Naive thymus-derived CD4-positive, alpha-beta T cell (primary cell): ENCODE measurements at regions not wholly inside any gene's neighbourhood (a gene's known extent, or its start where the extent isn't known, plus 50 kb on each side); places are given as distances from the start of the nearest gene placed in this dataset.
"Not testable (repeated sequence)": the region's sequence is repeated elsewhere in the genome, so short reads cannot be mapped to it uniquely, and the experiment has no call there.

Experiments
- ATAC-seq: fragments of 150-1000 bp; cut with Tn5 transposase; 2 replicates; pipeline ENCODE4 v1.10.0; 2021; ENCODE audit warnings: mild to moderate bottlenecking, moderate library complexity
- CTCF ChIA-PET: fragments of 350-600 bp; sonication (Branson Sonifier 250); formaldehyde crosslinking; loops from one replicate; lab custom pipeline; 2021; ENCODE audit warnings: antibody characterized with exemption; lab: Charles Lee
- POLR2A ChIA-PET: fragments of 350-600 bp; sonication (Branson Sonifier 250); formaldehyde crosslinking; loops from one replicate; lab custom pipeline; 2021; ENCODE audit warnings: antibody characterized with exemption, inconsistent platforms; lab: Charles Lee
- DNase-seq, 9 donors: peaks; one replicate each; pipeline versions ENCODE4 v3.0.0 to v3.0.0-alpha.2; 2020 to 2022; ENCODE audit warnings: mixed read lengths in 1 of 9
- H3K27ac ChIP-seq: one replicate; pipeline ENCODE4 v1.7.0; 2013; ENCODE audit warnings: mild to moderate bottlenecking, low read depth, low read length, moderate library complexity
- H3K27me3 ChIP-seq, 2 donors: one replicate each; pipeline ENCODE4 v1.7.0; 2013; ENCODE audit warnings: low read length in 2 of 2, mild to moderate bottlenecking in 2 of 2, moderate library complexity in 2 of 2; ENCODE audit not compliant: control insufficient read depth in 2 of 2, insufficient read depth in 2 of 2
- H3K36me3 ChIP-seq, 3 experiments: 1 replicate in 2 of 3; 2 replicates in 1 of 3; pipeline ENCODE4 v1.7.0; 2013; ENCODE audit warnings: low read length in 3 of 3, mild to moderate bottlenecking in 3 of 3, moderate library complexity in 1 of 3; ENCODE audit not compliant: insufficient read depth in 3 of 3, control insufficient read depth in 2 of 3
- H3K4me1 ChIP-seq, 2 donors: one replicate each; pipeline ENCODE4 v1.7.0; 2013; ENCODE audit warnings: low read length in 2 of 2, mild to moderate bottlenecking in 2 of 2, moderate library complexity in 1 of 2; ENCODE audit not compliant: control insufficient read depth in 2 of 2, insufficient read depth in 2 of 2
- H3K4me3 ChIP-seq: 2 replicates; pipeline ENCODE4 v1.7.0; 2013; ENCODE audit warnings: mild to moderate bottlenecking, low read length
- H3K9me3 ChIP-seq, 3 experiments: 1 replicate in 2 of 3; 2 replicates in 1 of 3; pipeline ENCODE4 v1.7.0; 2013; ENCODE audit warnings: low read length in 3 of 3; ENCODE audit not compliant: control insufficient read depth in 2 of 3
- H3K27ac Mint-ChIP-seq, 9 donors: one replicate each; pipeline ENCODE4 v1.8.0; 2020 to 2022; ENCODE audit warnings: mixed read lengths in 9 of 9, mild to moderate bottlenecking in 8 of 9, moderate library complexity in 5 of 9, inconsistent platforms in 2 of 9
- H3K27me3 Mint-ChIP-seq, 5 donors: one replicate each; pipeline ENCODE4 v1.8.0; 2021 to 2022; ENCODE audit warnings: mixed read lengths in 5 of 5, mild to moderate bottlenecking in 1 of 5
- H3K36me3 Mint-ChIP-seq, 5 donors: one replicate each; pipeline ENCODE4 v1.8.0; 2020 to 2022; ENCODE audit warnings: mixed read lengths in 5 of 5, mild to moderate bottlenecking in 3 of 5, inconsistent platforms in 1 of 5
- H3K4me1 Mint-ChIP-seq, 7 donors: one replicate each; pipeline ENCODE4 v1.8.0; 2020 to 2022; ENCODE audit warnings: mixed read lengths in 7 of 7, mild to moderate bottlenecking in 3 of 7, inconsistent platforms in 1 of 7
- H3K4me3 Mint-ChIP-seq, 10 donors: one replicate each; pipeline ENCODE4 v1.8.0; 2020 to 2022; ENCODE audit warnings: mild to moderate bottlenecking in 10 of 10, mixed read lengths in 10 of 10, moderate library complexity in 6 of 10, inconsistent platforms in 2 of 10
- H3K9me3 Mint-ChIP-seq, 11 donors: one replicate each; pipeline ENCODE4 v1.8.0; 2020 to 2022; ENCODE audit warnings: mixed read lengths in 11 of 11, mild to moderate bottlenecking in 4 of 11, inconsistent platforms in 1 of 11, moderate library complexity in 1 of 11
- intact Hi-C, 2 donors: fragments of 100-400 bp; cut with micrococcal nuclease; formaldehyde crosslinking; loops; one replicate each; pipeline ENCODE4 v1.15.1; 2023

DNA sequence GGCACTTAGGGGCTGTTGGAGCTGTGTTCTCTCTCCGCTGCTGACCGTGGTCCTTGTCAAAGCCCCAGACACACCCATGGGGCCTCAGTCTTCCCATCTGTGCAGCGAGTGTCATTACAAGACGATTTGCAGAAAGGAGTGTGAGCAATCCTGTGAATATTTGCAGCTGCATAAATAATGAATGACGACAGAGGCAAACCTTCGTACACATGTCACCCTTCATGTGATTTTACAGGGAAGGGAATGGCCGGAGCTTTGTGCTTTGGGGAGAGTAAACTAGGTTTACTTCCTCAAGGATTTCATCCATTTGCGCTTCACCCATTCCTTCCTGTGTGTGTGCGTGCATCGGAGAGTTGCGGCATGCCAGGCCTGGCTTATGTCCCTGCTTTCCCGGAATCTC, 285.6 kb upstream of the SOX1 start:
- CTCF ChIA-PET, H3K4me3 ChIP-seq, H3K27me3 Mint-ChIP-seq, DNase-seq, intact Hi-C loops, POLR2A ChIA-PET, H3K4me3 Mint-ChIP-seq, H3K36me3 ChIP-seq, H3K27me3 ChIP-seq, H3K27ac ChIP-seq, ATAC-seq, H3K9me3 Mint-ChIP-seq, H3K27ac Mint-ChIP-seq, H3K36me3 Mint-ChIP-seq, H3K4me1 Mint-ChIP-seq, H3K4me1 ChIP-seq, H3K9me3 ChIP-seq: not testable (repeated sequence)

DNA sequence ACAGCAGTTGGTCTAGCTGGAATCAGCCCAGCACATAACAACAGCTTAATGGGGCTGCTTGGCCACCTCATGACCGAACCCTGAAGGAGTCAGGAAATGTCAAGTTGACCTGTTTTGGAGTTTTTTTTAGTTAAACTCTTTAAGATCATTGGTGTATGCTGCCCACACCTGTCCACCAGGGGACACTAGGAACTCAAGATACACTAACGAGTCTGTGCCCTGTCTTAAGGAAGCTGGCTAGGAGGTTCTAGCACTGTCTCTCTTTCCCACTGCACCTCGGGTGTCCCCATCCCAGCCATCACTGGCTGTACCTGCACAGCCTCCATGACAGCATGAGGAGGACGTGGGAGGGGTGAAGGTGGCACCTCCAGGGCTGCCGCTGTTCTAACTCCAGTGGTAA, 279.6 kb upstream of the SOX1 start:
- H3K9me3 Mint-ChIP-seq, CTCF ChIA-PET, POLR2A ChIA-PET, ATAC-seq, H3K9me3 ChIP-seq, H3K27ac Mint-ChIP-seq, H3K4me3 Mint-ChIP-seq, H3K4me3 ChIP-seq, H3K36me3 ChIP-seq, DNase-seq, H3K27ac ChIP-seq, H3K36me3 Mint-ChIP-seq, intact Hi-C loops, H3K27me3 ChIP-seq, H3K4me1 ChIP-seq, H3K27me3 Mint-ChIP-seq, H3K4me1 Mint-ChIP-seq: not testable (repeated sequence)

DNA sequence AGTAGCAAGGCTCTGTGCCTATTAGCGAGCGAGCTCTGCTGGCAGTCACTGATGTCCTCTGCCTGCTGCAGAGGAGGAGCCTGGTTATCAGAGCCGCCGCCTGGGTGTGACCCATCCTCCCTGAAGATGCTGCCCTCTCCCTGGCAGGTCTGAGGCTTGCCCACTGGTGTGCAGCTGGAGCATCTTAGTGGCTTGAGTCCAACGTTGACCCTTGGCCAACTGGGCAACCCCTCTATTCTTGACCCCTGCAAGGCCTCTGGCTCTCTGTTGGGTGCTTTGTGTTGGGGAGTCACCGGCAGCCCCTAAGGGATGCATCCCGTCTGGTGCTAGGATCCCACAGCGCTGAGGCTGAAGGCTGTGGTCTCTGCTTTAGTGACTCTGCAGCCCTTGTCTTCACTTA, 277.9 kb upstream of the SOX1 start:
- no peak overlapping the region for H3K27ac ChIP-seq
- H3K4me1 ChIP-seq, result no peaks in the 10 kb centered on the region
- H3K27me3 ChIP-seq, result no peaks in the 10 kb centered on the region
- ATAC-seq (no peak), DNase-seq (no peak)
- H3K9me3 ChIP-seq, result no peaks in the 10 kb centered on the region
- intact Hi-C loops, result no loop called here
- CTCF ChIA-PET, result no interaction called here
- POLR2A ChIA-PET, result no interaction called here
- H3K27me3 Mint-ChIP-seq, result peaks cover 0 to 12% (median 7%) of the 10 kb centered on the region in 5 donors
- H3K4me1 Mint-ChIP-seq, result no peaks in the 10 kb centered on the region
- no peaks in the 10 kb centered on the region for H3K36me3 ChIP-seq
- no peak overlapping the region for H3K4me3 Mint-ChIP-seq
- H3K4me3 ChIP-seq, result no peak overlapping the region
- no peaks in the 10 kb centered on the region for H3K9me3 Mint-ChIP-seq
- H3K27ac Mint-ChIP-seq, result no peak overlapping the region
- H3K36me3 Mint-ChIP-seq, result no peaks in the 10 kb centered on the region

DNA sequence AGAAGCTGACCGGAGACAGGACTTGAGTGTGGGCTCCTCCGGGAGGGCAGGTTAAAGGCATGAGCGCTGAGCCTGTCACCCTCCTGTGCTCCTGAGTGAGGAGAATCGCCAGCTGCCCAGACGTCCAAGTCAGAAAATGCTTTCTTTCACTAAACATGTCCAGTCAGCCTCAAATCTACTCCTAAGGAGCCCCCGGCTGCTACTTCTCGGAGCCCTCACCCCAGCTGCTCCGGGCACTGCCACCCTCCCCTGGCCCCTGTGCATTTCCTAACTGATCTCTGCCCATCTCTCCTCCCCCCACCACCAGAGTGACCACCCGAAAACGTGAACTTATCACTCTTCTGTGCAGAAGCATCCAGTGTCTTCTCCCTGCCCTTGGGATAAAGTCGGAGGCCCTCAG, 277.5 kb upstream of the SOX1 start:
- Histone ChIP-seq H3K36me3 (no peaks in the 10 kb centered on the region), H3K4me1 (no peaks in the 10 kb centered on the region), H3K4me3 (no peak overlapping the region), H3K9me3 (no peaks in the 10 kb centered on the region), H3K27ac (no peak overlapping the region), H3K27me3 (no peaks in the 10 kb centered on the region)
- Mint-ChIP-seq H3K27ac (no peak overlapping the region), H3K9me3 (no peaks in the 10 kb centered on the region), H3K27me3 (peaks cover 0 to 12% (median 7%) of the 10 kb centered on the region in 5 donors), H3K4me3 (no peak overlapping the region), H3K36me3 (no peaks in the 10 kb centered on the region), H3K4me1 (no peaks in the 10 kb centered on the region)
- ATAC-seq (no peak), DNase-seq (no peak)
- POLR2A ChIA-PET, result no interaction called here
- CTCF ChIA-PET, result no interaction called here
- intact Hi-C loops, result no loop called here

DNA sequence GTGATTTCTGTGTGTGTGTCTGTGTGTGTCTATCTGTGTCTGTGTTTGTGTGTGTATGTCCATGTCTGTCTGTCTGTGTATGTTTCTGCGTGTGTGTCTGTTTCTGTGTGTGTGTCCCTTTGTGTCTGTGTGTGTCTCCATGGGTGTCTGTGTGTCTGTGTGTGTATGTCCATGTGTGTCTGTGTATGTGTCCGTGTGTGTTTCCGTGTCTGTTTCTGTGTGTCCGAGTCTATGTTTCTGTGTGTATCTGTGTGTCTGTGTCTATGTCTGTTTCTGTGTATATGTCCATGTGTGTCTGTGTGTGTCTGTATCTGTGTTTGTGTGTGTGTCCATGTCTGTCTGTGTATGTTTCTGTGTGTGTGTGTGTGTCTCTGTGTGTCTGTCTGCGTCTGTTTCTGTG, 276.3 kb upstream of the SOX1 start:
- Mint-ChIP-seq H3K9me3 (no peaks in the 10 kb centered on the region), H3K27me3 (peaks cover 0 to 12% (median 7%) of the 10 kb centered on the region in 5 donors), H3K36me3 (no peaks in the 10 kb centered on the region), H3K4me1 (no peaks in the 10 kb centered on the region), H3K27ac (no peak overlapping the region), H3K4me3 (no peak overlapping the region)
- ChIA-PET CTCF (no interaction called here), POLR2A (no interaction called here)
- ATAC-seq, result peak; percentile 18
- no peaks in the 10 kb centered on the region for H3K9me3 ChIP-seq
- no peak overlapping the region for H3K4me3 ChIP-seq
- no peaks in the 10 kb centered on the region for H3K27me3 ChIP-seq
- DNase-seq, result no peak
- H3K4me1 ChIP-seq, result no peaks in the 10 kb centered on the region
- H3K36me3 ChIP-seq, result no peaks in the 10 kb centered on the region
- H3K27ac ChIP-seq, result no peak overlapping the region
- intact Hi-C loops, result no loop called here

DNA sequence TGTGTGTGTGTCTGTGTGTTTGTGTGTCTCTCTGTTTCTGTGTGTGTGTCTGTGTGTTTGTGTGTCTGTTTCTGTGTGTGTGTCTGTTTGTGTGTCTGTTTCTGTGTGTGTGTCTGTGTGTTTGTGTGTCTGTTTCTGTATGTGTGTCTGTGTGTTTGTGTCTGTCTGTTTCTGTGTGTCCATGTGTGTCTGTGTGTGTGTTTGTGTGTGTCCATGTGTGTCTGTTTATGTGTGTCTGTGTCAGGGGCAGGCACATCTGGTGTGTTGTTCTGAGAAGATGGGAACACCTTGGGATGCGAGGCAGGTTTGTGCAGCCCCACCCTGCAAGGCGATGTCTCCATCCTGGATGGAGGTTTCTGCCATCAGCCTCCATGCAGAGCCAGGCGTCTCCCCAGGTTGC, 275.8 kb upstream of the SOX1 start:
- Histone ChIP-seq H3K4me3 (no peak overlapping the region), H3K4me1 (no peaks in the 10 kb centered on the region), H3K9me3 (no peaks in the 10 kb centered on the region), H3K27ac (no peak overlapping the region), H3K27me3 (no peaks in the 10 kb centered on the region), H3K36me3 (no peaks in the 10 kb centered on the region)
- H3K27me3 Mint-ChIP-seq, result peaks cover 0 to 12% (median 7%) of the 10 kb centered on the region in 5 donors
- H3K27ac Mint-ChIP-seq, result no peak overlapping the region
- no peaks in the 10 kb centered on the region for H3K36me3 Mint-ChIP-seq
- ATAC-seq (no peak), DNase-seq (no peak)
- POLR2A ChIA-PET, result no interaction called here
- no peaks in the 10 kb centered on the region for H3K9me3 Mint-ChIP-seq
- H3K4me3 Mint-ChIP-seq, result no peak overlapping the region
- CTCF ChIA-PET, result no interaction called here
- no peaks in the 10 kb centered on the region for H3K4me1 Mint-ChIP-seq
- intact Hi-C loops, result no loop called here

DNA sequence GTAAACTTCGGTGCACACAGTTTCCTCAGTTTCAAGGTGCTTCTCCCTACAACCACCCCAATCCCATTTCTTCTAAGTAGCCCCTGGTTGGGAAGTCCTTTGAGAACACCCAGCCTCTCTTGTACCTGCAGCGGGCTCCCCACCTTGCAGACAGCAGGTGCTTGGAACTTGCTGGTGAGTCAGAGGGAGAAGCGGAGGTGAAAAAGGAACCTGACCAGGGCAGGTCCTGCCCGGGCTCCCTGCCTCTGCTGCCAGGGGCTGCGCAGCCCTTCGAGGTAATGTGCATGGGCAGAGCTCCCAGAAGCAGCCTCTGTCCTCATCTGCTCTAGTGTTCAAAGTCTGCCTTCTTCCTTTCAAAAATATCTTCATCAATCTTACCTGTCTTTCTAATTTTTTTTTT, 274.0 kb upstream of the SOX1 start:
- no peaks in the 10 kb centered on the region for H3K4me1 ChIP-seq
- peaks cover 0 to 12% (median 7%) of the 10 kb centered on the region in 5 donors for H3K27me3 Mint-ChIP-seq
- DNase-seq (no peak), ATAC-seq (no peak)
- no peaks in the 10 kb centered on the region for H3K9me3 Mint-ChIP-seq
- H3K9me3 ChIP-seq, result no peaks in the 10 kb centered on the region
- no peaks in the 10 kb centered on the region for H3K4me1 Mint-ChIP-seq
- intact Hi-C loops, result no loop called here
- H3K36me3 Mint-ChIP-seq, result no peaks in the 10 kb centered on the region
- ChIA-PET POLR2A (no interaction called here), CTCF (no interaction called here)
- no peak overlapping the region for H3K27ac Mint-ChIP-seq
- H3K27me3 ChIP-seq, result no peaks in the 10 kb centered on the region
- no peak overlapping the region for H3K27ac ChIP-seq
- no peaks in the 10 kb centered on the region for H3K36me3 ChIP-seq
- no peak overlapping the region for H3K4me3 ChIP-seq
- H3K4me3 Mint-ChIP-seq, result no peak overlapping the region
